ENCODE measurements at regions not wholly inside any gene's neighbourhood (a gene's known extent, or its start where the extent isn't known, plus 50 kb on each side); places are given as distances from the start of the nearest gene placed in this dataset.
"Not testable (repeated sequence)": the region's sequence is repeated elsewhere in the genome, so short reads cannot be mapped to it uniquely, and the experiment has no call there.

GRCh38 chr14:59117754-59118528 lies 70.5 kb upstream of the DAAM1 start:
- H3K27me3 ChIP-seq (ENCODE audit: control insufficient read depth, insufficient read depth, low read length): no peaks in the 10 kb centered on the region
- no peaks in the 10 kb centered on the region for H3K36me3 ChIP-seq (replicated peaks; ENCODE audit: control insufficient read depth, insufficient read depth, low read length)
- DNase-seq: no peak
- no peak overlapping the region for H3K4me3 ChIP-seq (ENCODE audit: insufficient read depth, low read depth, low read length)

GRCh38 chr14:59120921-59121320 lies 67.5 kb upstream of the DAAM1 start:
- H3K4me3 ChIP-seq (ENCODE audit: insufficient read depth, low read depth, low read length): no peak overlapping the region
- DNase-seq: no peak
- no peaks in the 10 kb centered on the region for H3K27me3 ChIP-seq (ENCODE audit: control insufficient read depth, insufficient read depth, low read length)
- no peaks in the 10 kb centered on the region for H3K36me3 ChIP-seq (replicated peaks; ENCODE audit: control insufficient read depth, insufficient read depth, low read length)

DNA sequence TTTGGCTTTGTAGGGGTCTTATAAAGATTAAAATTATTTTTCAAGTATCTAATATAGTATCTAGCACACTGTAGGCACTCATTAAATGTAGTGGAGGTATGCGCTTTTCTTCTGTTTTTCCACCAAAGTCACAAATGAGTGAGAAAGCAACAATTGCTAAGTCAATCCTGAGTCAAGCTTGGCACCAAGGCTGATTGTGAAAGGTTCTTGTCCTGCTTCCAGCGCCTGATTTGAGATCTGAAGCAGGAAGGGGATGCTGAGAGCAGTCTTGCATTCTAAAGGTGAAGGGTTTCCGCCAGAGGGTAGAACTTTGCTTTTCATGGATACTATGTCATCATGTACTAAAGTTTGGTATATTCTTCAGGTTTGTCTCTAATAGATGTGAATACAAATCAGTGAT lies 64.9 kb upstream of the DAAM1 start:
- H3K27me3 ChIP-seq (ENCODE audit: control insufficient read depth, insufficient read depth, low read length): no peaks in the 10 kb centered on the region
- H3K4me3 ChIP-seq (ENCODE audit: insufficient read depth, low read depth, low read length): no peak overlapping the region
- H3K36me3 ChIP-seq (replicated peaks; ENCODE audit: control insufficient read depth, insufficient read depth, low read length): no peaks in the 10 kb centered on the region
- DNase-seq: no peak

- no peaks in the 10 kb centered on the region for H3K36me3 ChIP-seq (replicated peaks; ENCODE audit: control insufficient read depth, insufficient read depth, low read length)
- H3K27me3 ChIP-seq (ENCODE audit: control insufficient read depth, insufficient read depth, low read length): no peaks in the 10 kb centered on the region
- no peak for DNase-seq
- no peak overlapping the region for H3K4me3 ChIP-seq (ENCODE audit: insufficient read depth, low read depth, low read length)
Observed at GRCh38 chr14:59123975-59124374, 64.5 kb upstream of the DAAM1 start.

- no peak for DNase-seq
- H3K27me3 ChIP-seq (ENCODE audit: control insufficient read depth, insufficient read depth, low read length): no peaks in the 10 kb centered on the region
- H3K4me3 ChIP-seq (ENCODE audit: insufficient read depth, low read depth, low read length): no peak overlapping the region
- H3K36me3 ChIP-seq (replicated peaks; ENCODE audit: control insufficient read depth, insufficient read depth, low read length): no peaks in the 10 kb centered on the region
Observed at GRCh38 chr14:59125156-59125555, 63.3 kb upstream of the DAAM1 start.

- DNase-seq: peak; percentile 56
- no peak overlapping the region for H3K4me3 ChIP-seq (ENCODE audit: insufficient read depth, low read depth, low read length)
- no peaks in the 10 kb centered on the region for H3K36me3 ChIP-seq (replicated peaks; ENCODE audit: control insufficient read depth, insufficient read depth, low read length)
- H3K27me3 ChIP-seq (ENCODE audit: control insufficient read depth, insufficient read depth, low read length): no peaks in the 10 kb centered on the region
Observed at GRCh38 chr14:59126714-59127436, 61.6 kb upstream of the DAAM1 start.

- Histone ChIP-seq H3K27me3 (ENCODE audit: control insufficient read depth, insufficient read depth, low read length) (no peaks in the 10 kb centered on the region), H3K4me3 (ENCODE audit: insufficient read depth, low read depth, low read length) (no peak overlapping the region), H3K36me3 (replicated peaks; ENCODE audit: control insufficient read depth, insufficient read depth, low read length) (no peaks in the 10 kb centered on the region)
- no peak for DNase-seq
Observed at GRCh38 chr14:59127437-59127732, 61.1 kb upstream of the DAAM1 start.

- Histone ChIP-seq H3K4me3 (ENCODE audit: insufficient read depth, low read depth, low read length) (no peak overlapping the region), H3K27me3 (ENCODE audit: control insufficient read depth, insufficient read depth, low read length) (no peaks in the 10 kb centered on the region), H3K36me3 (replicated peaks; ENCODE audit: control insufficient read depth, insufficient read depth, low read length) (no peaks in the 10 kb centered on the region)
- no peak for DNase-seq
Observed at GRCh38 chr14:59130462-59130861, 58.0 kb upstream of the DAAM1 start.

DNA sequence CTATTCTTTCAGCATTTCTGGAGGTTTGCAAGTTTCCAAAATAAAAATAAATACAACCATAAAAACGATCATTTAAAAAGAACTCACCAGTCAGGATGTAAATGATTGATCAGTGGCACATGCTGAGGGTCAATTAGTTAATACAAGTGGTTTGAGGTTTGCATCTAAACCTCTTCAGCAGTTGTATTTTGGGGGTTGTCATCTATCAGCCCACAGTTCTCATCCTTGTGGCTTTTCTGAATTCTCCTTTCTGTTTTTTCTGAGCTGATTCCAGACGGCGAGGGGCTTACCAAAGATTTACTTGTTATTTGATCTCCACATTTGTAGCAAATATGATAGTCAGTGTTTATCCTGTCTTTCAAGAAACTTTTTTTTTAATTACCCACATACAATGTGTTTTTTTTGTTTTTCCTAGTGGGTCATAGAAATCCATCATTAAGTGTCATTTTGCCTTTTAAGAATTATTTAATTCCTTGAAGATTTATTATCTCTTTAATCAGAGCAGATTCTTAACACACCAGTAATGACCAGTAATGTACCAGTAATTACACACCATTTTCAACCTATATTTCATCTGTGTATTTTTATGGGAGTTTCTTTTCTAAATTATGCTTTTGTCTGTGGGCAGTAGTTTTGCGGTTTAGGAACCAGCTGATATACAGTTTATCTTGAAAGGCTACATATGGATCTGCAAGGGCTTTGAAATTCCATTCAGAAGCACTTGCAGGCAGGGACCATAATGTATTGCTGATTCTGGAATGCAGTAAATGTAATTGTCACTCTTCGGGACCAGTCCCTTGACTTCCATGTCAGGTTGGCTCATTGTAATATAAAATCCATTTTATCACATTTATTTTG lies 56.3 kb upstream of the DAAM1 start:
- DNase-seq: no peak
- no peak overlapping the region for H3K4me3 ChIP-seq (ENCODE audit: insufficient read depth, low read depth, low read length)
- H3K27me3 ChIP-seq (ENCODE audit: control insufficient read depth, insufficient read depth, low read length): no peaks in the 10 kb centered on the region
- no peaks in the 10 kb centered on the region for H3K36me3 ChIP-seq (replicated peaks; ENCODE audit: control insufficient read depth, insufficient read depth, low read length)

GRCh38 chr14:59132796-59133494 lies 55.5 kb upstream of the DAAM1 start:
- no peaks in the 10 kb centered on the region for H3K27me3 ChIP-seq (ENCODE audit: control insufficient read depth, insufficient read depth, low read length)
- no peak overlapping the region for H3K4me3 ChIP-seq (ENCODE audit: insufficient read depth, low read depth, low read length)
- no peaks in the 10 kb centered on the region for H3K36me3 ChIP-seq (replicated peaks; ENCODE audit: control insufficient read depth, insufficient read depth, low read length)
- peak; percentile 30 for DNase-seq

- no peak for DNase-seq
- H3K27me3 ChIP-seq (ENCODE audit: control insufficient read depth, insufficient read depth, low read length): no peaks in the 10 kb centered on the region
Observed at GRCh38 chr14:59133709-59134108, 54.8 kb upstream of the DAAM1 start.

GRCh38 chr14:59134307-59134706 lies 54.2 kb upstream of the DAAM1 start:
- H3K27me3 ChIP-seq (ENCODE audit: control insufficient read depth, insufficient read depth, low read length): no peaks in the 10 kb centered on the region
- H3K36me3 ChIP-seq (replicated peaks; ENCODE audit: control insufficient read depth, insufficient read depth, low read length): no peaks in the 10 kb centered on the region
- no peak for DNase-seq

More at GRCh38 chr14:59133709-59134108, 54.8 kb upstream of the DAAM1 start:
- no peaks in the 10 kb centered on the region for H3K36me3 ChIP-seq (replicated peaks; ENCODE audit: control insufficient read depth, insufficient read depth, low read length)
- no peak overlapping the region for H3K4me3 ChIP-seq (ENCODE audit: insufficient read depth, low read depth, low read length)

DNA sequence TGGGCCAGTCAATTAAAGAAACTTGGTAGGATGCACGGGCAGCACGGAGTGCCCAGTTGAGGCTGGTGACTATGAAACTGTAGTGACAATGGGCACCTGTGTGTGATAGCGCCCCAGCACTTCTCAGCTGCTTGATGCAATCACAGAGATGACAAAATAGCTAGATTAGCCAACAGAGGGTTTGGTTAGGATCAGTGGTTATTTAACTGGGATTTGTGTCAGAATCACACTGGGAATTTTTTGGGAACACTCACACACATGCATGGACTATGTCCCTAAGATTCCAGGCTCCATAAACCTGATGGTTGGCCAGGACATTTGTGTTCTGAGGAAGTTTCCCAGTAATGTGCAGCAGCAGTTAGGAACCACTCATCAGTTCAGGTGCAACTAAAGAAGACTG lies 51.2 kb upstream of the DAAM1 start:
- Histone ChIP-seq H3K27me3 (ENCODE audit: control insufficient read depth, insufficient read depth, low read length) (no peaks in the 10 kb centered on the region; the same call in 1 of the 2 replicates), H3K4me3 (ENCODE audit: insufficient read depth, low read depth, low read length) (no peak overlapping the region), H3K36me3 (replicated peaks; ENCODE audit: control insufficient read depth, insufficient read depth, low read length) (no peaks in the 10 kb centered on the region)
- DNase-seq: no peak

More at GRCh38 chr14:59134307-59134706, 54.2 kb upstream of the DAAM1 start:
- H3K4me3 ChIP-seq (ENCODE audit: insufficient read depth, low read depth, low read length): no peak overlapping the region

DNA sequence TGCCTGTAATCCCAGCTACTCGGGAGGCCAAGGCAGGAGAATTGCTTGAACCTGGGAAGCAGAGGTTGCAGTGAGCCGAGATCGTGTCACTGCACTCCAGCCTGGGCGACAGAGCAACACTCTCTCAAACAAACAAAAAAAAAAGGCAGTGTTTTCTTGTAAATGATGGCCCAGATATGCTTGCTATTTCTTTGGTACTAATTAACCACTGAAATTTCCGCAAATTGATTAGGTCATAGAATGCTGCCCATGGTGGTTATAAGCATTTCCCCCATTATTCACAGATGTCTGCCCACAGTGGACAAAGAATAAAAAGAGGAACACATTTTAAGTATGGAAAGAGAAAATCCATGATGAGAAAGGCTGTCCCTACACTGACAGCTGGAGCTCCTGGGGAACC lies 49.9 kb upstream of the DAAM1 start:
- H3K27me3 ChIP-seq (ENCODE audit: control insufficient read depth, insufficient read depth, low read length); DNase-seq; H3K4me3 ChIP-seq (ENCODE audit: insufficient read depth, low read depth, low read length); H3K36me3 ChIP-seq (replicated peaks; ENCODE audit: control insufficient read depth, insufficient read depth, low read length): not testable (repeated sequence)

All from H7 (cell line).